Spleen (tissue), 7 donors: ENCODE measurements at regions not wholly inside any gene's neighbourhood (a gene's known extent, or its start where the extent isn't known, plus 50 kb on each side); places are given as distances from the start of the nearest gene placed in this dataset.

Source experiments
- CTCF ChIP-seq, 11 experiments: fragments of 200-600 bp in 7 of 11; fragments of 450-650 bp in 4 of 11; sonication (generic) in 4 of 11; IDR thresholded peaks in 8 of 11; conservative IDR thresholded peaks in 3 of 11; 1 replicate in 7 of 11; 2 replicates in 4 of 11; pipeline versions ENCODE4 v1.4.0 to v1.8.0; 2016 to 2021; ENCODE audit warnings: antibody characterized with exemption in 11 of 11, inconsistent platforms in 4 of 11, mild to moderate bottlenecking in 1 of 11
- POLR2A ChIP-seq, 3 donors: fragments of 450-650 bp; IDR thresholded peaks; one replicate each; pipeline ENCODE4 v1.5.1; 2017; ENCODE audit warnings: antibody characterized with exemption in 3 of 3, mild to moderate bottlenecking in 1 of 3
- POLR2AphosphoS5 ChIP-seq, 3 donors: sonication (generic); formaldehyde crosslinking; IDR thresholded peaks; one replicate each; pipeline ENCODE4 v1.5.1; 2017; ENCODE audit warnings: antibody characterized with exemption in 3 of 3
- donor health status: DM: no; HTN: no; CAD: no; lungs with moderate emphysema.
- donor health status: DM: no; HTN: no; CAD: no.
- donor health status: DM: no; HTN: no; CAD: no.

- TF ChIP-seq CTCF (IDR thresholded peaks at IDR 0.05 in 8 of 11, conservative IDR thresholded peaks at IDR 0.05 in 3 of 11), result no peak
- no peak for TF ChIP-seq POLR2A (IDR thresholded peaks at IDR 0.05)
- TF ChIP-seq POLR2AphosphoS5 (IDR thresholded peaks at IDR 0.05), result no peak
Observed at GRCh38 chrX:69025802-69026301, 139.4 kb downstream of the PJA1 start.
